Lung microvascular endothelial cell (primary cell): ENCODE measurements at regions not wholly inside any gene's neighbourhood (a gene's known extent, or its start where the extent isn't known, plus 50 kb on each side); places are given as distances from the start of the nearest gene placed in this dataset.
"Not testable (repeated sequence)": the region's sequence is repeated elsewhere in the genome, so short reads cannot be mapped to it uniquely, and the experiment has no call there.

ENCODE experiments used
- DNase-seq, 2 donors: peaks; one replicate each; pipeline versions ENCODE4 v3.0.0 to v3.0.0-alpha.2; 2010; ENCODE audit warnings: low read depth in 2 of 2

- DNase-seq, result no peak
Observed at GRCh38 chr4:122100508-122100907, 51.6 kb upstream of the BLTP1 start.

GRCh38 chr4:122099896-122100295 is 52.2 kb upstream of the BLTP1 start:
- DNase-seq, result peak in 1 of 2 donors; percentile 35

GRCh38 chr4:122091836-122092405 is 60.2 kb upstream of the BLTP1 start:
- DNase-seq, result no peak

GRCh38 chr4:122091397-122091796 is 60.7 kb upstream of the BLTP1 start:
- no peak for DNase-seq

GRCh38 chr4:122090989-122091388 is 61.1 kb upstream of the BLTP1 start:
- DNase-seq, result no peak

- DNase-seq, result no peak
Observed at GRCh38 chr4:122086338-122087065, 65.6 kb upstream of the BLTP1 start.

- DNase-seq, result no peak
Observed at GRCh38 chr4:122083989-122084388, 68.1 kb upstream of the BLTP1 start.

GRCh38 chr4:122083351-122083750 is 68.8 kb upstream of the BLTP1 start:
- DNase-seq, result no peak

- DNase-seq, result no peak
Observed at GRCh38 chr4:122082661-122083060, 69.5 kb upstream of the BLTP1 start.

GRCh38 chr4:122077653-122078052 is 74.5 kb upstream of the BLTP1 start:
- DNase-seq, result not testable (repeated sequence)

GRCh38 chr4:122076835-122077234 is 75.3 kb upstream of the BLTP1 start:
- DNase-seq, result not testable (repeated sequence)

GRCh38 chr4:122073615-122074014 is 78.5 kb upstream of the BLTP1 start:
- DNase-seq, result no peak

- no peak for DNase-seq
Observed at GRCh38 chr4:122065915-122066314, 86.2 kb upstream of the BLTP1 start.

- DNase-seq, result no peak
Observed at GRCh38 chr4:122065149-122065548, 87.0 kb upstream of the BLTP1 start.

- no peak for DNase-seq
Observed at GRCh38 chr4:122053186-122053585, 98.9 kb upstream of the BLTP1 start.

- DNase-seq, result peak in 1 of 2 donors; percentile 8
Observed at GRCh38 chr4:122052677-122053076, 99.5 kb upstream of the BLTP1 start.

GRCh38 chr4:122050841-122051240 is 99.0 kb upstream of the TRPC3 start:
- no peak for DNase-seq

GRCh38 chr4:122047456-122048425 is 95.9 kb upstream of the TRPC3 start:
- no peak for DNase-seq

- DNase-seq, result no peak
Observed at GRCh38 chr4:122046255-122046654, 94.4 kb upstream of the TRPC3 start.

GRCh38 chr4:122045533-122045932 is 93.7 kb upstream of the TRPC3 start:
- peak; percentile 50 to 93 for DNase-seq

GRCh38 chr4:122044501-122044900 is 92.6 kb upstream of the TRPC3 start:
- no peak for DNase-seq

- DNase-seq, result no peak
Observed at GRCh38 chr4:122041312-122041711, 89.5 kb upstream of the TRPC3 start.
